ENCODE measurements at regions not wholly inside any gene's neighbourhood (a gene's known extent, or its start where the extent isn't known, plus 50 kb on each side); places are given as distances from the start of the nearest gene placed in this dataset.

- Histone ChIP-seq H3K9ac (ENCODE audit: low read length) (no peak overlapping the region), H3K4me1 (ENCODE audit: low read length) (no peaks in the 10 kb centered on the region), H4K20me1 (ENCODE audit: insufficient read depth, low read depth, low read length) (no peaks in the 10 kb centered on the region), H3K36me3 (ENCODE audit: insufficient read depth, low read length) (no peaks in the 10 kb centered on the region), H3K9me2 (replicated peaks; ENCODE audit: insufficient read depth, low read length) (no peaks in the 10 kb centered on the region), H3K79me2 (ENCODE audit: low read length) (no peaks in the 10 kb centered on the region), H3K9me3 (ENCODE audit: low read length) (no peaks in the 10 kb centered on the region), H3K4me3 (ENCODE audit: low read length) (no peak overlapping the region), H2AFZ (ENCODE audit: low read length) (no peak overlapping the region), H3K27me3 (ENCODE audit: low read length) (no peaks in the 10 kb centered on the region), H3K4me2 (ENCODE audit: low read depth, low read length, poor library complexity, severe bottlenecking) (no peak overlapping the region), H3K27ac (ENCODE audit: low read length) (no peak overlapping the region)
- DNase-seq, result no peak
Measured at GRCh38 chr15:100737214-100737613, 134.8 kb downstream of the ASB7 start.

- no peak overlapping the region for H3K4me3 ChIP-seq (ENCODE audit: low read length)
Measured at GRCh38 chr15:100738614-100739013, 136.2 kb downstream of the ASB7 start.

GRCh38 chr15:100740138-100740537, 137.7 kb downstream of the ASB7 start:
- Histone ChIP-seq H3K4me2 (ENCODE audit: low read depth, low read length, poor library complexity, severe bottlenecking) (no peak overlapping the region), H3K79me2 (ENCODE audit: low read length) (no peaks in the 10 kb centered on the region), H3K4me3 (ENCODE audit: low read length) (no peak overlapping the region), H3K9ac (ENCODE audit: low read length) (no peak overlapping the region), H4K20me1 (ENCODE audit: insufficient read depth, low read depth, low read length) (no peaks in the 10 kb centered on the region), H3K27ac (ENCODE audit: low read length) (no peak overlapping the region), H2AFZ (ENCODE audit: low read length) (no peak overlapping the region), H3K9me2 (replicated peaks; ENCODE audit: insufficient read depth, low read length) (no peaks in the 10 kb centered on the region), H3K9me3 (ENCODE audit: low read length) (no peaks in the 10 kb centered on the region), H3K36me3 (ENCODE audit: insufficient read depth, low read length) (no peaks in the 10 kb centered on the region), H3K4me1 (ENCODE audit: low read length) (no peaks in the 10 kb centered on the region), H3K27me3 (ENCODE audit: low read length) (no peaks in the 10 kb centered on the region)
- DNase-seq, result no peak

More at GRCh38 chr15:100738614-100739013, 136.2 kb downstream of the ASB7 start:
- no peaks in the 10 kb centered on the region for H3K79me2 ChIP-seq (ENCODE audit: low read length)
- no peak overlapping the region for H3K27ac ChIP-seq (ENCODE audit: low read length)
- no peaks in the 10 kb centered on the region for H3K9me2 ChIP-seq (replicated peaks; ENCODE audit: insufficient read depth, low read length)
- no peaks in the 10 kb centered on the region for H3K4me1 ChIP-seq (ENCODE audit: low read length)
- DNase-seq, result no peak
- H3K4me2 ChIP-seq (ENCODE audit: low read depth, low read length, poor library complexity, severe bottlenecking), result no peak overlapping the region
- H4K20me1 ChIP-seq (ENCODE audit: insufficient read depth, low read depth, low read length), result no peaks in the 10 kb centered on the region
- no peaks in the 10 kb centered on the region for H3K9me3 ChIP-seq (ENCODE audit: low read length)
- H3K9ac ChIP-seq (ENCODE audit: low read length), result no peak overlapping the region
- no peaks in the 10 kb centered on the region for H3K27me3 ChIP-seq (ENCODE audit: low read length)
- H3K36me3 ChIP-seq (ENCODE audit: insufficient read depth, low read length), result no peaks in the 10 kb centered on the region
- no peak overlapping the region for H2AFZ ChIP-seq (ENCODE audit: low read length)

- Histone ChIP-seq H3K9me2 (replicated peaks; ENCODE audit: insufficient read depth, low read length) (no peaks in the 10 kb centered on the region), H3K79me2 (ENCODE audit: low read length) (no peaks in the 10 kb centered on the region), H3K9ac (ENCODE audit: low read length) (no peak overlapping the region), H3K27ac (ENCODE audit: low read length) (no peak overlapping the region), H3K4me2 (ENCODE audit: low read depth, low read length, poor library complexity, severe bottlenecking) (no peak overlapping the region), H2AFZ (ENCODE audit: low read length) (no peak overlapping the region), H3K36me3 (ENCODE audit: insufficient read depth, low read length) (no peaks in the 10 kb centered on the region), H3K9me3 (ENCODE audit: low read length) (peaks cover 5% of the 10 kb centered on the region; the same call in 1 of the 2 replicates), H3K4me3 (ENCODE audit: low read length) (no peak overlapping the region), H3K4me1 (ENCODE audit: low read length) (no peaks in the 10 kb centered on the region), H3K27me3 (ENCODE audit: low read length) (no peaks in the 10 kb centered on the region), H4K20me1 (ENCODE audit: insufficient read depth, low read depth, low read length) (no peaks in the 10 kb centered on the region)
- no peak for DNase-seq
Measured at GRCh38 chr15:100751585-100751984, 128.0 kb upstream of the ALDH1A3 start.

DNA sequence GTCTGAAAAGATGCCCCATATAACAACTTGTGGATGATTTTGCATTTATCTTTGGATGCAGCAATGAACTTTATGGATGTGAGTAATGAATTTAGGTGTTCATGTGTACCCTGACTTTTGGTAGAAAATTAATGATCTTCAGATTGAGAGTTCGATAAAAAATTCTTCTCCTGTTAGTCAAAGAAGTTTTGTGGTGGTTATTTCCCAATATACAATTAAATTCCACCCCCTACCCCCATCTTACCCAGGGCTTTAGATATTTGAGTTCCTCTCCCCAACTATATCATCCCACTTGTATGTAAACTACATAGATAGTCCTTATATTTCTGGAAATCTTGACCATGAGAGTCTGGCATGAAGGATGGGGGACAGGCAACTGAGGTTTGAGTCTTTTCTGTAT, 126.1 kb upstream of the ALDH1A3 start:
- H3K4me2 ChIP-seq (ENCODE audit: low read depth, low read length, poor library complexity, severe bottlenecking), result no peak overlapping the region
- H3K36me3 ChIP-seq (ENCODE audit: insufficient read depth, low read length), result no peaks in the 10 kb centered on the region
- no peaks in the 10 kb centered on the region for H4K20me1 ChIP-seq (ENCODE audit: insufficient read depth, low read depth, low read length)
- H3K79me2 ChIP-seq (ENCODE audit: low read length), result no peaks in the 10 kb centered on the region
- H3K9me2 ChIP-seq (replicated peaks; ENCODE audit: insufficient read depth, low read length), result no peaks in the 10 kb centered on the region
- H3K27me3 ChIP-seq (ENCODE audit: low read length), result no peaks in the 10 kb centered on the region
- no peak overlapping the region for H2AFZ ChIP-seq (ENCODE audit: low read length)
- H3K4me3 ChIP-seq (ENCODE audit: low read length), result no peak overlapping the region
- no peak overlapping the region for H3K27ac ChIP-seq (ENCODE audit: low read length)
- H3K4me1 ChIP-seq (ENCODE audit: low read length), result no peaks in the 10 kb centered on the region
- H3K9me3 ChIP-seq (ENCODE audit: low read length), result no peaks in the 10 kb centered on the region
- no peak overlapping the region for H3K9ac ChIP-seq (ENCODE audit: low read length)
- no peak for DNase-seq

GRCh38 chr15:100757661-100758060, 122.0 kb upstream of the ALDH1A3 start:
- H3K27me3 ChIP-seq (ENCODE audit: low read length), result no peaks in the 10 kb centered on the region

DNA sequence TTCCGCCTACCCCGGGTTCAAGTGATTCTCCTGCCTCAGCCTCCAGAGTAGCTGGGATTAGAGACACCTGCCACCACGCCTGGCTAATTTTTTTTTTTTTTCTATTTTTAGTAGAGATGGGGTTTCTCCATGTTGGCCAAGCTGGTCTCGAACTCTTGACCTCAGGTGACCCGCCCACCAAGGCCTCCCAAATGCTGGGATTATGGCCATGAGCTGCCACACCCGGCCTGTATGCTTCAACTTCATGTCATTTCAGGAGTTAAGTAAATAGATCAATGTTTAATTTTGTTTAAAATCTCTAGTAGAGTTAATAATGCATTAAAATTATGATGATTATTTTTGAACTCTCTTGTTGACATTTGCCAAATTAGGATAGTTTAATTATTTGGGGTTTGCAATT, 121.1 kb upstream of the ALDH1A3 start:
- Histone ChIP-seq H4K20me1 (ENCODE audit: insufficient read depth, low read depth, low read length) (no peaks in the 10 kb centered on the region), H3K9me3 (ENCODE audit: low read length) (no peaks in the 10 kb centered on the region), H3K9me2 (replicated peaks; ENCODE audit: insufficient read depth, low read length) (no peaks in the 10 kb centered on the region), H2AFZ (ENCODE audit: low read length) (no peak overlapping the region), H3K4me1 (ENCODE audit: low read length) (no peaks in the 10 kb centered on the region), H3K27me3 (ENCODE audit: low read length) (no peaks in the 10 kb centered on the region), H3K9ac (ENCODE audit: low read length) (no peak overlapping the region), H3K36me3 (ENCODE audit: insufficient read depth, low read length) (no peaks in the 10 kb centered on the region), H3K79me2 (ENCODE audit: low read length) (no peaks in the 10 kb centered on the region), H3K4me2 (ENCODE audit: low read depth, low read length, poor library complexity, severe bottlenecking) (no peak overlapping the region), H3K4me3 (ENCODE audit: low read length) (no peak overlapping the region), H3K27ac (ENCODE audit: low read length) (no peak overlapping the region)
- no peak for DNase-seq

More at GRCh38 chr15:100757661-100758060, 122.0 kb upstream of the ALDH1A3 start:
- Histone ChIP-seq H3K9me3 (ENCODE audit: low read length) (no peaks in the 10 kb centered on the region), H3K79me2 (ENCODE audit: low read length) (no peaks in the 10 kb centered on the region), H3K36me3 (ENCODE audit: insufficient read depth, low read length) (no peaks in the 10 kb centered on the region), H3K4me3 (ENCODE audit: low read length) (no peak overlapping the region), H3K4me1 (ENCODE audit: low read length) (no peaks in the 10 kb centered on the region), H4K20me1 (ENCODE audit: insufficient read depth, low read depth, low read length) (no peaks in the 10 kb centered on the region), H3K9me2 (replicated peaks; ENCODE audit: insufficient read depth, low read length) (no peaks in the 10 kb centered on the region), H3K27ac (ENCODE audit: low read length) (no peak overlapping the region), H2AFZ (ENCODE audit: low read length) (no peak overlapping the region), H3K4me2 (ENCODE audit: low read depth, low read length, poor library complexity, severe bottlenecking) (no peak overlapping the region), H3K9ac (ENCODE audit: low read length) (no peak overlapping the region)
- DNase-seq, result no peak

DNA sequence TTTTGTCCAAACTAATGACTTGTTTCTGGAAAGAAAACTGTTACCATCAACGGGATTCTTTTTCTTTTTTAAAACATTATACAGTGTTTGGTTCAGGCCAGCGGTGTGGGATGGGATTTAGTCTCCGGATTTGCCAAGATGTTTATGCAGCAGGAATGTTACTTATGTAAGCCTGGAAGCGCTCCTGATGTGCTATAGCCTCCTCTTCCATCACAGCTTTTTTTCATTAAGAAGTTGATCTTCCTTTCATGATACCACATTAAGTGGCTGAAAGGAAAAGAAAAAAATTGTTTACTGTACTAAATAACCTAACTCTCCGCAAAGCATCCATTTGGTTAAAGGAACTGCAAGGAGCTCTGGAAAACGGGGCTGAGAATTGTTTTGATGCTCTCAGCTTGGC, 120.5 kb upstream of the ALDH1A3 start:
- Histone ChIP-seq H2AFZ (ENCODE audit: low read length) (no peak overlapping the region), H3K4me2 (ENCODE audit: low read depth, low read length, poor library complexity, severe bottlenecking) (no peak overlapping the region), H3K9ac (ENCODE audit: low read length) (no peak overlapping the region)

More for the DNA sequence above, 120.5 kb upstream of the ALDH1A3 start:
- Histone ChIP-seq H3K27me3 (ENCODE audit: low read length) (no peaks in the 10 kb centered on the region), H3K79me2 (ENCODE audit: low read length) (no peaks in the 10 kb centered on the region), H3K36me3 (ENCODE audit: insufficient read depth, low read length) (no peaks in the 10 kb centered on the region), H3K4me3 (ENCODE audit: low read length) (no peak overlapping the region), H3K9me2 (replicated peaks; ENCODE audit: insufficient read depth, low read length) (no peaks in the 10 kb centered on the region), H3K9me3 (ENCODE audit: low read length) (no peaks in the 10 kb centered on the region), H4K20me1 (ENCODE audit: insufficient read depth, low read depth, low read length) (no peaks in the 10 kb centered on the region), H3K27ac (ENCODE audit: low read length) (no peak overlapping the region), H3K4me1 (ENCODE audit: low read length) (no peaks in the 10 kb centered on the region)
- no peak for DNase-seq

Data from Karpas-422 (cell line).